Pancreas (tissue), 10 donors: ENCODE measurements at regions not wholly inside any gene's neighbourhood (a gene's known extent, or its start where the extent isn't known, plus 50 kb on each side); places are given as distances from the start of the nearest gene placed in this dataset.

Source experiments
- ATAC-seq, 4 donors: fragments of 200-7000 bp; cut with Tn5 transposase; one replicate each; pipeline versions ENCODE4 v1.8.0 to v1.9.1; 2020; ENCODE audit warnings: mild to moderate bottlenecking in 4 of 4, moderate library complexity in 4 of 4
- DNase-seq, 6 donors: peaks; one replicate each; pipeline ENCODE4 v3.0.0-alpha.2; 2020
- FAIRE-seq: peaks from 2 replicates; lab custom pipeline; 2012; peaks lifted over from hg19 to GRCh38; lab: Jason Lieb, UNC
- H3K27ac ChIP-seq, 4 donors: fragments of 200-600 bp; sonication (generic); 1 replicate in 3 of 4; 2 replicates in 1 of 4; pipeline versions ENCODE4 v1.5.0 to v1.8.0; 2020
- H3K27me3 ChIP-seq, 4 donors: fragments of 200-600 bp; one replicate each; pipeline ENCODE4 v1.8.0; 2021
- H3K36me3 ChIP-seq, 3 donors: fragments of 200-600 bp; sonication (generic) in 1 of 3; one replicate each; pipeline versions ENCODE4 v1.5.0 to v1.8.0; 2020 to 2021
- H3K4me1 ChIP-seq, 3 donors: fragments of 200-600 bp; one replicate each; pipeline ENCODE4 v1.8.0; 2021
- H3K4me3 ChIP-seq, 4 donors: fragments of 200-600 bp; sonication (generic) in 2 of 4; one replicate each; pipeline versions ENCODE4 v1.5.0 to v1.8.0; 2020 to 2021
- H3K9me3 ChIP-seq, 4 donors: fragments of 200-600 bp; one replicate each; pipeline ENCODE4 v1.8.0; 2021
- WGBS, 2 donors: extraction: QIAGEN DNeasy Blood & Tissue Kit; methylation state at CpG; one replicate each; pipeline ENCODE4 v1.1.7; 2013; 5-methylcytosine and 5-hydroxymethylcytosine counted together
- intact Hi-C, 3 donors: fragments of 100-400 bp; cut with DNase I; formaldehyde crosslinking; loops; one replicate each; pipeline versions ENCODE4 v1.11.1 to v1.14.2; 2022
- TF ChIP-seq, protein P1 (sequence below), 4 donors: fragments of 200-600 bp; sonication (generic) in 3 of 4; IDR thresholded peaks; one replicate each; pipeline versions ENCODE4 v1.5.0 to v1.8.0; 2021; ENCODE audit warnings: antibody characterized with exemption in 4 of 4
- donor health status: healthy with polysubstance abuse.
- donor health status: DM: no; HTN: no; CAD: no; lungs with moderate emphysema.
- donor health status: DM: no; HTN: no; CAD: no.
- donor health status: control.
- donor health status: control.
- donor health status: Bipolar disorder and iron deficiency.
- donor health status: DM: yes; HTN: yes; CAD: no.
- donor health status: DM: no; HTN: no; CAD: no.
- donor health status: DM: no; HTN: no; CAD: no.
- donor health status: DM: yes; HTN: yes; CAD: no.

DNA sequence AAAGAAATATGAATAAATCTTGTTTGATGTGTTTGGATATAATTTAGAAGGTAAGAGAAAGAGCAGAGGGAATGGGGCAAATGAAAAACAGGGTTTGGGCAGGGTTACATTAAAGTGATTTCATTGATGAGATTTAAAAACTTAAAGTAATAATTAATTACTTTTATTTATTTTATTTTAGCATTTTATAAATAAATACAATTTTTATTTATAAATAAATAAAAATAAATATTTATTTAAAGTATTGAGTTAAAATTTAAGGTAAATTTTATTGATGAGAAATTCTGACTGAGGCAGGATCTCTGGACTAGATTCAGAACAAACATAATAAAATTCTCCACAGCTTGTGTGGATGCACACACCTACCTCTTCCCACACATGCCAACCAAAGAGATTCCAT is 584.1 kb upstream of the BTBD3 start:
- intact Hi-C loops = no loop called here
- Histone ChIP-seq H3K36me3 (no peaks in the 10 kb centered on the region), H3K9me3 (no peaks in the 10 kb centered on the region), H3K4me1 (no peaks in the 10 kb centered on the region), H3K27me3 (no peaks in the 10 kb centered on the region), H3K4me3 (no peak overlapping the region), H3K27ac (no peak overlapping the region)
- TF ChIP-seq, protein P1, sequence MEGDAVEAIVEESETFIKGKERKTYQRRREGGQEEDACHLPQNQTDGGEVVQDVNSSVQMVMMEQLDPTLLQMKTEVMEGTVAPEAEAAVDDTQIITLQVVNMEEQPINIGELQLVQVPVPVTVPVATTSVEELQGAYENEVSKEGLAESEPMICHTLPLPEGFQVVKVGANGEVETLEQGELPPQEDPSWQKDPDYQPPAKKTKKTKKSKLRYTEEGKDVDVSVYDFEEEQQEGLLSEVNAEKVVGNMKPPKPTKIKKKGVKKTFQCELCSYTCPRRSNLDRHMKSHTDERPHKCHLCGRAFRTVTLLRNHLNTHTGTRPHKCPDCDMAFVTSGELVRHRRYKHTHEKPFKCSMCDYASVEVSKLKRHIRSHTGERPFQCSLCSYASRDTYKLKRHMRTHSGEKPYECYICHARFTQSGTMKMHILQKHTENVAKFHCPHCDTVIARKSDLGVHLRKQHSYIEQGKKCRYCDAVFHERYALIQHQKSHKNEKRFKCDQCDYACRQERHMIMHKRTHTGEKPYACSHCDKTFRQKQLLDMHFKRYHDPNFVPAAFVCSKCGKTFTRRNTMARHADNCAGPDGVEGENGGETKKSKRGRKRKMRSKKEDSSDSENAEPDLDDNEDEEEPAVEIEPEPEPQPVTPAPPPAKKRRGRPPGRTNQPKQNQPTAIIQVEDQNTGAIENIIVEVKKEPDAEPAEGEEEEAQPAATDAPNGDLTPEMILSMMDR (IDR thresholded peaks at IDR 0.05) = no peak
- no peak for ATAC-seq
- FAIRE-seq = no peak
- DNase-seq = no peak

DNA sequence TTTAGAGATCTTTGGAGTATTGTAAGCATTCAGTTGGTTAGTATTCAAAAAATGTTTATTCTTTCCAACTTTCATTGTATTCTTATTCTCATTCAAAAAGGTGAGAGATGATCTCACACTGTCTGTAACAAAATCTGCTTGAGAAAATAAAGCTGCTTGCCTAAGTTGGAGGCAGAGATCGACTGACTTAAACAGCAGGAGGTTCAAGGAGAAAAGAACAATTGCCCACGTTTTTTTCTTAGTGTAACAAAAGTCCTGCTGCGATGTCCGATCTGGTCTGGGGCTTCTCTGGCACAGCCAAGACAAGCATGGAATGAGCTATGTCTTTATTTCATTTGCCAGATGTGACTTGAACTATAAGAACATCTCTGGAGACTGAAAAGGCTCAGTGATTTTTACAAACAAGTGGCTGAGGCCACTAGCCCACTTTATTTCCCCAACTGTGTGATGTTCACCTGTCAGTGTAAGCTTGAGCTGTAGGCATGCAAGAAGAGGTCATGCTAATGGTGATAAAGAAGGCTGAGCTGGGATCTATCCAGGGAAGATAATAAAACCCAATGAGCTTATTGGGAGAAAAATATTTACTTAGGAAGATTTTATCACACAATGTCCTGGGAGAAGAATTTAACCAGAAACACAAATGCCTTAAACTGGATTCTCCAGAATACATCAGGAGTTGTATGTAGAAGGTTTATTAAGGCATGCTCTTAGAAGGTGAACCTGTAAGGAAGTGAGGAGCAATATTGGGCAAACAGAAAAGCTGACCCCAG is 580.1 kb upstream of the BTBD3 start:
- no peak overlapping the region for H3K4me3 ChIP-seq
- DNase-seq (no peak), ATAC-seq (no peak), FAIRE-seq (no peak)
- no peaks in the 10 kb centered on the region for H3K4me1 ChIP-seq
- TF ChIP-seq, protein P1 (IDR thresholded peaks at IDR 0.05) = no peak
- no peaks in the 10 kb centered on the region for H3K9me3 ChIP-seq
- no peak overlapping the region for H3K27ac ChIP-seq
- intact Hi-C loops = no loop called here
- no peaks in the 10 kb centered on the region for H3K27me3 ChIP-seq
- WGBS, 2 donors = 41 to 50% methylated on average over 4 of the region's 4 CpGs
- no peaks in the 10 kb centered on the region for H3K36me3 ChIP-seq

DNA sequence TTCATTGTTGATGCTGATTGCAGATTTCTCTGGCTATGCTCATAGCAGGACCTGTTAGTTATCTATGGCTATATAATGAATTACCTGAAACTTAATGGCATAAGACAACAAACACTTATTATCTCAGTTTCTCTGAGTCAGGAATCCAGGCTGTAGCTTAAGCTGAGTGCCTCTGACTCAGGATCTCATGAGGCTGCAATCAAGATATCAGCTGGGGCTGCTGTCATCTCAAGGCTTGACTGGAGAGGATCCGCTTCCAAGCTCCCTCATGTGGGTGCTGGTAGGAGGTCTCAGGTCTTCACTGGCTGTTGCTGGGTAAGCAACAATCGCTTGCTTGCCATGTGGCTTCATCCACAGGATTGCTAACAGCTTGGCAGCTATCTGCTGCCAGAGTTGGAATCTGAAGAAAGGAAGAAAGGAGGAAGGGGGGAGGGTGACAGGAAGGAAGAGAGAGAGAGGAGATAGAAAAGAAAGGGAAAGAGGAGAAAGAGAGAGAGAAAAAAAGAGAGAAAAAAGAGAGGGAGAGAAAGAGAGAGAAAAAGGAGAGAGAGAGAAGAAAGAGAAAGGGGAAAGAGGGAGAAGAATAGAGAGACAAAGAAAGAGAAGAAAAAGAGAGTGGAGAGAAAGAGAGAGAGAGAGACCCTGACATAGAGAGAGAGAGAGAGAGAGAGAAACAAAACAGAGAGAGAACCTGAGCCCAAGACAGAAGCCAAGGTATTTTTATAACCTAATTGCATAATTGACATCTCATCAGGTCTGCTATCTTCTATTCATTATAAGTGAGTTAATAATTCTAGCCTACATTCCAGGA is 579.0 kb upstream of the BTBD3 start:
- ATAC-seq (no peak), FAIRE-seq (no peak)
- WGBS, 2 donors = 72 to 85% methylated on average over 2 of the region's 2 CpGs

DNA sequence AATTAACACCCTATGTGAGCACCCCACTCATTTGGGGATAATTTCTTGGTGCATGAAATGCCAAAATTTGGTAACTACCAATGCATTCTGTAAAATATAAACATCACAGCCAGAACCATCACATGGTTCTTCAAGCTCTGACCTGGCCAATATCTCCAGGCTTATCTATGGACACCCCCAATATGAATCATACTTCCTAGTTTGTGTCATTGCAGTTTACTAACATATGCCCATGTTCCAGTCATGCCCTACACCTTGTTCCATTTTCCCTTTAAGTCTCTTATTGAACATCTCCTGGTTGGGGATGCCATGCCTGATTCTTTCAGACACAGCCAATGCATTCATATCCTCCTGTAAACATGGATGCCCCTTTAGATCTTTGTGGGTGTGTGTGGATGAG is 572.8 kb upstream of the BTBD3 start:
- H3K27me3 ChIP-seq = no peaks in the 10 kb centered on the region
- TF ChIP-seq, protein P1 (IDR thresholded peaks at IDR 0.05) = no peak
- no peak for DNase-seq
- no peaks in the 10 kb centered on the region for H3K4me1 ChIP-seq
- FAIRE-seq = no peak
- ATAC-seq = no peak
- H3K4me3 ChIP-seq = no peak overlapping the region
- intact Hi-C loops = no loop called here
- H3K27ac ChIP-seq = no peak overlapping the region
- no peaks in the 10 kb centered on the region for H3K36me3 ChIP-seq
- no peaks in the 10 kb centered on the region for H3K9me3 ChIP-seq

More for the DNA sequence above, 579.0 kb upstream of the BTBD3 start:
- H3K4me1 ChIP-seq = no peaks in the 10 kb centered on the region
- no peak for DNase-seq
- H3K27me3 ChIP-seq = no peaks in the 10 kb centered on the region
- TF ChIP-seq, protein P1 (IDR thresholded peaks at IDR 0.05) = no peak
- no peak overlapping the region for H3K4me3 ChIP-seq
- no peak overlapping the region for H3K27ac ChIP-seq
- intact Hi-C loops = no loop called here
- H3K36me3 ChIP-seq = no peaks in the 10 kb centered on the region
- no peaks in the 10 kb centered on the region for H3K9me3 ChIP-seq

DNA sequence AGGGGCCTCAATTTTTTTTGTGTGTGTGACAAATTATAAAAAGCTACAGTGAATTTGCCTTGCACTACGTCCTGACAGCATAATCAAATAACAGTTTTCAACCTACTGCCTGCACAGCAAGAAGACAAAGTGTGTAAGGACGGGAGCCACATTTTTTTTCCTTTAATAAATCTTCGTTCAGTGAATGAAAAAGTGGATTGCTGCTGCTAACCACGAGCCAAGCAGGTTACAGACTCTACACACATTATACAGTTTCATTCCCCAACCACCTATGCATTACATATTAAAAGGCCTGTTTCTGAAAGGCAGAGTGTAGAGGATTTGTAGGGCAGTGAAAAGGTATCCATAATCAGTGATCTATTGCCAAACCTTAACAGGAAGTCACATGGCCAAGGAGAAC is 570.0 kb upstream of the BTBD3 start:
- H3K36me3 ChIP-seq = no peaks in the 10 kb centered on the region
- H3K4me1 ChIP-seq = no peaks in the 10 kb centered on the region
- 48% methylated on average over 4 of the region's 4 CpGs for WGBS, 2 donors
- TF ChIP-seq, protein P1 (IDR thresholded peaks at IDR 0.05) = no peak
- H3K9me3 ChIP-seq = no peaks in the 10 kb centered on the region
- no peaks in the 10 kb centered on the region for H3K27me3 ChIP-seq
- H3K27ac ChIP-seq = no peak overlapping the region
- ATAC-seq = no peak
- intact Hi-C loops = no loop called here
- no peak for FAIRE-seq
- DNase-seq = no peak
- no peak overlapping the region for H3K4me3 ChIP-seq
